Gastrocnemius medialis (tissue), 4 donors: ENCODE measurements at regions not wholly inside any gene's neighbourhood (a gene's known extent, or its start where the extent isn't known, plus 50 kb on each side); places are given as distances from the start of the nearest gene placed in this dataset.

Source experiments
- ATAC-seq, 2 donors: fragments of 150-250 bp; one replicate each; pipeline ENCODE4 v1.9.1; 2016
- DNase-seq, 2 donors: peaks; one replicate each; pipeline ENCODE4 v3.0.0-alpha.2; 2019
- H3K27ac ChIP-seq, 4 donors: fragments of 200-600 bp; sonication (generic); 1 replicate in 1 of 4; 2 replicates in 3 of 4; pipeline ENCODE4 v1.5.1; 2016 to 2018; ENCODE audit warnings: mild to moderate bottlenecking in 2 of 4, moderate library complexity in 1 of 4
- H3K27me3 ChIP-seq, 3 donors: fragments of 200-600 bp; sonication (generic) in 2 of 3; 1 replicate in 1 of 3; 2 replicates in 2 of 3; pipeline versions ENCODE4 v1.5.1 to v1.6.0; 2016 to 2019; ENCODE audit warnings: mild to moderate bottlenecking in 1 of 3, moderate library complexity in 1 of 3
- H3K36me3 ChIP-seq, 2 donors: fragments of 200-600 bp; sonication (generic) in 1 of 2; one replicate each; pipeline ENCODE4 v1.5.1; 2017 to 2018
- H3K4me1 ChIP-seq, 2 donors: fragments of 200-600 bp; sonication (generic) in 1 of 2; one replicate each; pipeline ENCODE4 v1.5.1; 2016 to 2017; ENCODE audit warnings: mild to moderate bottlenecking in 2 of 2
- H3K4me3 ChIP-seq, 4 donors: fragments of 200-600 bp; sonication (generic) in 3 of 4; 1 replicate in 1 of 4; 2 replicates in 3 of 4; pipeline ENCODE4 v1.5.1; 2016 to 2019; ENCODE audit warnings: mild to moderate bottlenecking in 2 of 4
- H3K9me3 ChIP-seq, 3 donors: fragments of 200-600 bp; sonication (generic) in 2 of 3; 1 replicate in 1 of 3; 2 replicates in 2 of 3; pipeline ENCODE4 v1.5.1; 2016 to 2019
- CTCF ChIP-seq, 5 experiments: fragments of 450-650 bp in 3 of 5; fragments of 200-600 bp in 2 of 5; sonication (generic) in 2 of 5; IDR thresholded peaks in 4 of 5; conservative IDR thresholded peaks in 1 of 5; 1 replicate in 4 of 5; 2 replicates in 1 of 5; pipeline ENCODE4 v1.5.1; 2016 to 2019; ENCODE audit warnings: antibody characterized with exemption in 5 of 5, mild to moderate bottlenecking in 3 of 5, moderate library complexity in 3 of 5
- POLR2A ChIP-seq, 2 donors: fragments of 450-650 bp; IDR thresholded peaks; one replicate each; pipeline ENCODE4 v1.6.1; 2017; ENCODE audit warnings: antibody characterized with exemption in 2 of 2, mild to moderate bottlenecking in 2 of 2, moderate library complexity in 2 of 2
- in situ Hi-C, 4 donors: fragments of 200-750 bp; cut with MboI; loops; one replicate each; pipeline versions ENCODE4 v1.15.0 to v1.8.0; 2017; ENCODE audit warnings: low sequenced_read_pairs in 4 of 4
- intact Hi-C: fragments of 100-400 bp; cut with DNase I; formaldehyde crosslinking; loops from one replicate; pipeline ENCODE4 v1.15.1; 2023; ENCODE audit warnings: low total_unique reads

- H3K4me1 ChIP-seq = no peaks in the 10 kb centered on the region
- no peaks in the 10 kb centered on the region for H3K27me3 ChIP-seq
- DNase-seq (no peak), ATAC-seq (no peak)
- no peak overlapping the region for H3K27ac ChIP-seq
- no peaks in the 10 kb centered on the region for H3K36me3 ChIP-seq
- TF ChIP-seq CTCF (IDR thresholded peaks at IDR 0.05 in 4 of 5, conservative IDR thresholded peaks at IDR 0.05 in 1 of 5) = no peak
- TF ChIP-seq POLR2A (IDR thresholded peaks at IDR 0.05) = no peak
- in situ Hi-C loops = no loop called here
- intact Hi-C loops = no loop called here
- no peaks in the 10 kb centered on the region for H3K9me3 ChIP-seq
- no peak overlapping the region for H3K4me3 ChIP-seq
Measured at GRCh38 chr2:33723329-33723728, 124.2 kb upstream of the FAM98A start.

GRCh38 chr2:33719067-33719466, 120.0 kb upstream of the FAM98A start:
- Histone ChIP-seq H3K4me3 (no peak overlapping the region), H3K4me1 (no peaks in the 10 kb centered on the region), H3K36me3 (no peaks in the 10 kb centered on the region), H3K27me3 (no peaks in the 10 kb centered on the region), H3K9me3 (no peaks in the 10 kb centered on the region), H3K27ac (no peak overlapping the region)
- intact Hi-C loops (no loop called here), in situ Hi-C loops (no loop called here)
- ATAC-seq = no peak
- TF ChIP-seq POLR2A (IDR thresholded peaks at IDR 0.05) = no peak
- TF ChIP-seq CTCF (IDR thresholded peaks at IDR 0.05 in 4 of 5, conservative IDR thresholded peaks at IDR 0.05 in 1 of 5) = no peak
- DNase-seq = no peak

- TF ChIP-seq CTCF (IDR thresholded peaks at IDR 0.05 in 4 of 5, conservative IDR thresholded peaks at IDR 0.05 in 1 of 5) = no peak
- no peak for TF ChIP-seq POLR2A (IDR thresholded peaks at IDR 0.05)
- Histone ChIP-seq H3K36me3 (no peaks in the 10 kb centered on the region), H3K4me1 (no peaks in the 10 kb centered on the region), H3K9me3 (no peaks in the 10 kb centered on the region), H3K27ac (no peak overlapping the region), H3K27me3 (no peaks in the 10 kb centered on the region), H3K4me3 (no peak overlapping the region)
- in situ Hi-C loops = no loop called here
- DNase-seq (no peak), ATAC-seq (no peak)
- intact Hi-C loops = no loop called here
Measured at GRCh38 chr2:33712674-33713073, 113.6 kb upstream of the FAM98A start.

GRCh38 chr2:33709951-33710350, 110.9 kb upstream of the FAM98A start:
- DNase-seq = no peak
- H3K27ac ChIP-seq = no peak overlapping the region

More at GRCh38 chr2:33709951-33710350, 110.9 kb upstream of the FAM98A start:
- Histone ChIP-seq H3K4me1 (no peaks in the 10 kb centered on the region), H3K9me3 (no peaks in the 10 kb centered on the region), H3K4me3 (no peak overlapping the region), H3K27me3 (no peaks in the 10 kb centered on the region), H3K36me3 (no peaks in the 10 kb centered on the region)
- no peak for ATAC-seq
- in situ Hi-C loops (no loop called here), intact Hi-C loops (no loop called here)
- TF ChIP-seq CTCF (IDR thresholded peaks at IDR 0.05 in 4 of 5, conservative IDR thresholded peaks at IDR 0.05 in 1 of 5) (no peak), POLR2A (IDR thresholded peaks at IDR 0.05) (no peak)
